ENCODE measurements at regions not wholly inside any gene's neighbourhood (a gene's known extent, or its start where the extent isn't known, plus 50 kb on each side); places are given as distances from the start of the nearest gene placed in this dataset.

DNA sequence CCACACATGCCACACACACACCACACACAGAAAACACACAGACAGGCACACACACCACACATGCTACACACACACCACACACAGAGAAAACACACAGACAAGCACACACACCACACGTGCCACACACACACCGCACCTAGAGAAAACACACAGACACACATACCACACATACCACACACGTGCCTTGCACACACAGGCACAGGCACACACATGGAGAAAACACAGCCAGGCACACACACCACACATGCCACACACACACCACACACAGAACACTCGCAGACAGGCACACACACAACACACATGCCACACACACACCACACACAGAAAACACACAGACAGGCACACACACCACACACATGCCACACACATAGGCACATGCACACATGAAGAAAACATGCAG is 242.1 kb upstream of the MYT1L start:
- no peaks in the 10 kb centered on the region for H4K20me1 ChIP-seq (ENCODE audit: control insufficient read depth, insufficient read depth, low read depth, low read length)
- H3K4me1 ChIP-seq (ENCODE audit: control insufficient read depth, low read length): no peaks in the 10 kb centered on the region
- H3K79me2 ChIP-seq (ENCODE audit: control insufficient read depth, low read length): no peaks in the 10 kb centered on the region
- no peak overlapping the region for H3K27ac ChIP-seq (ENCODE audit: low read depth, low read length)
- peaks cover 30% of the 10 kb centered on the region; the same call in 1 of the 2 replicates for H3K9me3 ChIP-seq (ENCODE audit: control insufficient read depth, insufficient read depth, low read length)
- no peaks in the 10 kb centered on the region for H3F3A ChIP-seq (ENCODE audit: control insufficient read depth, insufficient read depth)
- no peak overlapping the region for H3K4me3 ChIP-seq (ENCODE audit: low read length)
- no peaks in the 10 kb centered on the region for H3K27me3 ChIP-seq (ENCODE audit: control insufficient read depth, low read length)
- H3K9me2 ChIP-seq (replicated peaks; ENCODE audit: control insufficient read depth, low read length): no peaks in the 10 kb centered on the region
- TF ChIP-seq, protein P1, sequence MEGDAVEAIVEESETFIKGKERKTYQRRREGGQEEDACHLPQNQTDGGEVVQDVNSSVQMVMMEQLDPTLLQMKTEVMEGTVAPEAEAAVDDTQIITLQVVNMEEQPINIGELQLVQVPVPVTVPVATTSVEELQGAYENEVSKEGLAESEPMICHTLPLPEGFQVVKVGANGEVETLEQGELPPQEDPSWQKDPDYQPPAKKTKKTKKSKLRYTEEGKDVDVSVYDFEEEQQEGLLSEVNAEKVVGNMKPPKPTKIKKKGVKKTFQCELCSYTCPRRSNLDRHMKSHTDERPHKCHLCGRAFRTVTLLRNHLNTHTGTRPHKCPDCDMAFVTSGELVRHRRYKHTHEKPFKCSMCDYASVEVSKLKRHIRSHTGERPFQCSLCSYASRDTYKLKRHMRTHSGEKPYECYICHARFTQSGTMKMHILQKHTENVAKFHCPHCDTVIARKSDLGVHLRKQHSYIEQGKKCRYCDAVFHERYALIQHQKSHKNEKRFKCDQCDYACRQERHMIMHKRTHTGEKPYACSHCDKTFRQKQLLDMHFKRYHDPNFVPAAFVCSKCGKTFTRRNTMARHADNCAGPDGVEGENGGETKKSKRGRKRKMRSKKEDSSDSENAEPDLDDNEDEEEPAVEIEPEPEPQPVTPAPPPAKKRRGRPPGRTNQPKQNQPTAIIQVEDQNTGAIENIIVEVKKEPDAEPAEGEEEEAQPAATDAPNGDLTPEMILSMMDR (IDR thresholded peaks at IDR 0.05; ENCODE audit: low read depth, low read length, poor library complexity, severe bottlenecking): no peak
- no peak for TF ChIP-seq EZH2phosphoT487 (IDR thresholded peaks at IDR 0.05; ENCODE audit: borderline replicate concordance, low read length)
- H3K4me2 ChIP-seq (ENCODE audit: low read length): no peak overlapping the region
- H3K36me3 ChIP-seq (ENCODE audit: control insufficient read depth, low read length): no peaks in the 10 kb centered on the region

- Histone ChIP-seq H3K79me2 (ENCODE audit: control insufficient read depth, low read length) (no peaks in the 10 kb centered on the region), H4K20me1 (ENCODE audit: control insufficient read depth, insufficient read depth, low read depth, low read length) (no peaks in the 10 kb centered on the region), H3K4me1 (ENCODE audit: control insufficient read depth, low read length) (no peaks in the 10 kb centered on the region), H3K9me2 (replicated peaks; ENCODE audit: control insufficient read depth, low read length) (no peaks in the 10 kb centered on the region), H3K27me3 (ENCODE audit: control insufficient read depth, low read length) (no peaks in the 10 kb centered on the region), H3K27ac (ENCODE audit: low read depth, low read length) (no peak overlapping the region), H3F3A (ENCODE audit: control insufficient read depth, insufficient read depth) (no peaks in the 10 kb centered on the region), H3K36me3 (ENCODE audit: control insufficient read depth, low read length) (no peaks in the 10 kb centered on the region), H3K9me3 (ENCODE audit: control insufficient read depth, insufficient read depth, low read length) (peaks cover 30% of the 10 kb centered on the region; the same call in 1 of the 2 replicates), H3K4me2 (ENCODE audit: low read length) (no peak overlapping the region), H3K4me3 (ENCODE audit: low read length) (no peak overlapping the region)
- TF ChIP-seq EZH2phosphoT487 (IDR thresholded peaks at IDR 0.05; ENCODE audit: borderline replicate concordance, low read length): no peak
- TF ChIP-seq, protein P1 (IDR thresholded peaks at IDR 0.05; ENCODE audit: low read depth, low read length, poor library complexity, severe bottlenecking): no peak
Measured at GRCh38 chr2:2572393-2573204, 241.5 kb upstream of the MYT1L start.

- no peaks in the 10 kb centered on the region for H3K36me3 ChIP-seq (ENCODE audit: control insufficient read depth, low read length)
- TF ChIP-seq, protein P1 (IDR thresholded peaks at IDR 0.05; ENCODE audit: low read depth, low read length, poor library complexity, severe bottlenecking): no peak
- no peak for TF ChIP-seq EZH2phosphoT487 (IDR thresholded peaks at IDR 0.05; ENCODE audit: borderline replicate concordance, low read length)
- no peak overlapping the region for H3K4me3 ChIP-seq (ENCODE audit: low read length)
- no peak overlapping the region for H3K4me2 ChIP-seq (ENCODE audit: low read length)
- H3K79me2 ChIP-seq (ENCODE audit: control insufficient read depth, low read length): no peaks in the 10 kb centered on the region
- no peaks in the 10 kb centered on the region for H3F3A ChIP-seq (ENCODE audit: control insufficient read depth, insufficient read depth)
- H3K27me3 ChIP-seq (ENCODE audit: control insufficient read depth, low read length): no peaks in the 10 kb centered on the region
- no peaks in the 10 kb centered on the region for H3K4me1 ChIP-seq (ENCODE audit: control insufficient read depth, low read length)
- H3K9me3 ChIP-seq (ENCODE audit: control insufficient read depth, insufficient read depth, low read length): peaks cover 30% of the 10 kb centered on the region; the same call in 1 of the 2 replicates
- H3K9me2 ChIP-seq (replicated peaks; ENCODE audit: control insufficient read depth, low read length): no peaks in the 10 kb centered on the region
- no peaks in the 10 kb centered on the region for H4K20me1 ChIP-seq (ENCODE audit: control insufficient read depth, insufficient read depth, low read depth, low read length)
- no peak overlapping the region for H3K27ac ChIP-seq (ENCODE audit: low read depth, low read length)
Measured at GRCh38 chr2:2571301-2572150, 240.5 kb upstream of the MYT1L start.

All from DOHH2 (cell line).